Germinal center (tissue), 1 donor: ENCODE measurements at regions not wholly inside any gene's neighbourhood (a gene's known extent, or its start where the extent isn't known, plus 50 kb on each side); places are given as distances from the start of the nearest gene placed in this dataset.
"Not testable (repeated sequence)": the region's sequence is repeated elsewhere in the genome, so short reads cannot be mapped to it uniquely, and the experiment has no call there.

Experiments used
- DNase-seq: peaks from one replicate; pipeline ENCODE4 v3.0.0; 2012; ENCODE audit warnings: mixed read lengths, low spot score

DNA sequence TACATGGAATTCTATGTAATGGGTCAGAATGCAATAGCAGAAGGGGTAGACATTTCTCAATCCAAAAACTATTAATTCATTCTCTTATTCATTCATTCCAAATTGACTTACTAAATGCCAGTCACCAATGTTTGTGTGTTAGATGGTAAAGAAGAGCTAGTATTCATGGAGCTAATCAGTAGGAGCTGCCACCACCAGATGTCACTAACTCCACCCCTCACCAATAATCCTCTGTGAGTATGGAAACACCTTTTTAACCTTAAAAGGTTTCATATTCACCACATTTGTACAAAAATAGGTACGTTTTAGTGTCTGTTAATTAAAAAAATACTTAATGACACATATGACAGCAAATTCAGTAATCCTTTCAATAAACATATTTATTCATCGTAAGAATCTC is 131.8 kb upstream of the PKN2 start:
- no peak for DNase-seq

DNA sequence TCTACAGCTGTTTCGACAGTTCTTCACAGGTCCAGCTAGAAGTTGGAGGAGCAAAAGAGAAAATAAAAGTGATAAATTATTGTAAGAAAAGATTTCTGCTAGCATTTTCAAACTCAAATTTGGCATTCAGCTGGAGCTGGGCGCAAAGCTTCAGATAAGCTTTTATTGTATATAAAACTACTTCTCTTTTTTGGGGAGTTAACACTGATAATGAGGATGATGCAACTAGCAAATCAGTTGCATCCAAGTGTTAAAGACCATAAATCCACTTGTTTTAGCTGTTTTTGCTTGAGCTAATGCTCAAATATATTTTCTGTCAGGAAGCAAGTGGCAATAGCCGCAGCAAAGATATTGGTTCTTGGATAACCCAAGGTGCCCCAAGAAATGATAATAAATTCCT is 127.1 kb upstream of the PKN2 start:
- no peak for DNase-seq

DNA sequence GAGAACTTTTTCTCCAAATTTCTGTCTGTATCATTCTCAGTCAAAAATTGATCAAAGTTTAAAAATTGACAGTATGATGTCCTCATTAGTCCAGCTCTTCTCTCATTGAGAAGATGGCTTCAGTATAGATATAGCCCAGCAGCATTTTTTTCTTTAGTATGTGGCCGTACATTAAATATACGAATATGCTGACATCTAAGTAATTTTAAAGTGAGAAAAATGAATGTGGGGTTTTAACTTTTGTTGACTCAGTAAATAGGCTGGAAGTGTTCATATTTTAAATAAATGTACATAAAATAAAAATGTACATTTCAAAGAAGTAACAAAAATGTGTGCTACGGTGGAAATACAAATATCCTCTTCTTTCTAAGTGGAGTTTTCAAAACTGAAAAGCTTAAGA is 123.5 kb upstream of the PKN2 start:
- no peak for DNase-seq

DNA sequence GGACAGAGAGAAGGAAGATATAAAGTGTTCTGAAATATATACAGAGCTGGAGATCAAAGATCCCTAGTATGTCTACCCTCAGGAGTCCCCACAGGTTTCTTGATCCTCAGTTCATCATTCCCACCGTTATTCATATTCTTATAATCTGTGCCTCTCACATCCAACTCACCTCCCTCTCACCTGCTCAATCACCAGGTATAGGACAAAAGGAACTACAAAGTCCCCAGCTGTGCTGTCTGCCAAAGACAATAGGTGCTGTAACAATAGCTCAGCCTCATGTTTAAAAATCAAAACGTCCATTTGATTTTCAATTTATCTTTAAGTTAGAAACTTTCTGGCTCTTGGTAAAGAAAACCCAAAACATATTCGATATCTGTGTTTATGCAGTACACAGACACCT is 121.1 kb upstream of the PKN2 start:
- no peak for DNase-seq

DNA sequence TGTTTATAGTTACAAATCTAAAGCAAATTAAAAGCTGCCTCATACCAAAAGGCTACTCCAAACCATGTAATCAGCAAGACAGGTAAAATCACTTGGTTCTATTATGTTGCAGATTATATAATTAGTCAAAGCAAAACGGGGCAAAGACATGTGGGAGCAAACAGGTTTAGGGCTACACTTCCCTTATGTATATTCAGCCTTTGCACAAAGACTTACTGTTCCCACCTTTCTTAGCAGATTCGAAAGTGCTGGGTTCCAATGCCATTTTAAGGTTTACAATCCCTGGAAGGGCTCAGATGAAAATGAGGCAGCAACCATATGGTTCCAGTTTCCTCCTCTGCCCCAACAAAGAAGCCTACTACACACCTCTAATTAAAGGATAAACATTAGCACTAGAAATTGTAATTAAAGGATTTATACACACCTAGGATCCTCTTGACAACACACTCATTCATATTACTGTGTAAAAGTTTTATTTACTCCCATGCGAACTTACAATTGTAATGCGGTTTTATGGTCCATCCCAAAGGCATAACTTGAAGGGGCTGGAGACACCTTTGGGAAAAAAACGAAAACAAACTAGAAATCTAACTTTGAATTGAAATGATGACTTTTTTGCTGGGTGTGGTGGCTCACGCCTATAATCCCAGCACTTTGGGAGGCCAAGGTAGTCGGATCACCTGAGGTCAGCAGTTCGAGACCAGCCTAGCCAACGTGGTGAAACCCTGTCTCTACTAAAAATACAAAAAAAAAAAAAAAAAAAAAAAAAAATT is 117.3 kb upstream of the PKN2 start:
- no peak for DNase-seq

- DNase-seq: no peak
These were observed 112.6 kb upstream of the PKN2 start for GRCh38 chr1:88571506-88571905.

DNA sequence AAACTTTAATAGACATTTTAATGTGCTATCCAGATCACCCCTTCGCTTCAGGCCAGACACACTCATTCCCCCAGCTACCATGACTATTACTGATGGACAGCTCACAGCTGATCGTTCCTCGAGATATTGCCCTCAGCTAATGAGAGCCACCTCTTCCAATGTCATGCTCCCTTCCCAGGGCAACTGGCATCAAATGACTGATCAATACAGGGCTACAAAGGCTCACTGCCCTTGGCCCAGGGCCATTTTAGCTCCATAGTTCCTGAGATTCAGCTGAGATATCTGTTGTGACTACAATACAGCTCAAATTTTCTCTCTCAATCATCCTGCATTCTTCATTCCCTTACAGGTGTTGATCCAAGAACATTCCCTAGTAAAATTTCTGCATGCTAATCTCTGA is 104.5 kb upstream of the PKN2 start:
- DNase-seq: no peak

DNA sequence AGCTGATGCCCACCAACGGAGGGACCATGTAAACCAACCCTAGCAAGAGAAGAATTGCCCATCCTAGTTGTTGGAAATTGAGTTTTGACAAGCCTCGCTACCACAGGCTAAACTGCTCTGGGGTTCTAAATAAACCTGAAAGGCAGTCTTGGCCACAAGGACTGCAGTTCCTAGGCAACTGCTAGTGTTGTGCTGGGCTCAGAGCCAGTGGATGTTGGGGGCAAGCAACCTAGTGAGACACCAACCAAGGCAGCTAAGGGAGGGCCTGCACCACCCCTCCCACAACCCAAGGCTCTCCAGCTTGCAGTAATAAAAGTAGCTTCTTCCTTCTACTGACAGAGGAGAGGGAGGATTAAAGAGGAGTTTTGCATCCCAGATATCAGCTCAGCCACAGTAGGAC is 102.4 kb upstream of the PKN2 start:
- no peak for DNase-seq

DNA sequence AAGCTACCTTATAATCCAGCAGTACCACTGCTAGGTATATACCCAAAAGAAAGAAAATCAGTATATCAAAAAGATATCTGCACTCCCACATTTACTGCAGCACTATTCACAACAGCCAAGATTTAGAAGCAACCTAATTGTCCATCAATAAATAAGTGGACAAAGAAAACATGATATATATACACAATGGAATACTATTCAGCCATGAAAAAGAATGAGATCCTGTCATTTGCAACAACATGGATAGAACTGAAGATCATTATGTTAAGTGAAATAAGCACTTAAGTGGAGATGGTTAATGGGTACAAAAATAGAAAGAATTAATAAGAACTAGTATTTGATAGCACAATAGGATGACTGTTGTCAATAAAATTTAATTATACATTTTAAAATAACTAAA is 90.7 kb upstream of the PKN2 start:
- DNase-seq: no peak

GRCh38 chr1:88595355-88596002 is 88.6 kb upstream of the PKN2 start:
- no peak for DNase-seq

DNA sequence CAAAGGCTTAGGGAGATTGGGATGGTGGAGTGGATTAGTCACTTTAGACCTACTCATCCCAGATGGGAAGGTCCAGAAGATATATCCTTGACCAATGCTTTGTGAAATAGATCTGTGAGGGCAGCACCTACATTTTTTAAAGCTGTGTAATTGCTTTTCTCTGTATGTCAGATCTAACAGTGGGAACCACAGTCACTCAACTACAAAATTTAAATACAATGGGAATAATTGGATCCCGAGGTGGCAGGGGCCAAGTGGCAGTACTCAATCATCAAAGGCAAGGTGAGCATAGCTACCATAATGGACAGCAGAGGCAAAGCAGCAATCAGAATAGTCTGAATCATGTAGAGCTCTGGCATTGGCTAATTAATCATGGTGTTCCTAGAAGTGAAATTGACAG is 86.1 kb upstream of the PKN2 start:
- not testable (repeated sequence) for DNase-seq

GRCh38 chr1:88608139-88608943 is 75.7 kb upstream of the PKN2 start:
- peak; percentile 15 for DNase-seq

DNA sequence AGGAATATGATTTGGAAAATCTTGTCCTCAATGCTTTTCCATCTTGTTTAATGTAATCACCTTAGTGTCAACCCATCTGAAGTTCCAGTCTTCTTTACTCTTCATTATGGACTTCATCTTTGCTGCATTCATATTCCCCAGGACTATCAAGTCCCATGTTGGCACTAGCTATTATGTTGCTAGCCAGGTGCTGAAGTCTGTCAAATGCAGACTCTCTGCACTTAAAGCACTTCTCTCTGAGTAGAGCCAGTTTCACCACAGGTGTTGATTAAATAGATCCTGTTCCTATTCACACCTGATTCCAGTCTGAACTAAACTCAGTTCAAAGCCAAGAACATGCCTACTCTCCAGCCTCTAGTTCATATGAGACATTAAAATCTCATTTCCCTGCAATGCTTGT is 75.0 kb upstream of the PKN2 start:
- DNase-seq: no peak

DNA sequence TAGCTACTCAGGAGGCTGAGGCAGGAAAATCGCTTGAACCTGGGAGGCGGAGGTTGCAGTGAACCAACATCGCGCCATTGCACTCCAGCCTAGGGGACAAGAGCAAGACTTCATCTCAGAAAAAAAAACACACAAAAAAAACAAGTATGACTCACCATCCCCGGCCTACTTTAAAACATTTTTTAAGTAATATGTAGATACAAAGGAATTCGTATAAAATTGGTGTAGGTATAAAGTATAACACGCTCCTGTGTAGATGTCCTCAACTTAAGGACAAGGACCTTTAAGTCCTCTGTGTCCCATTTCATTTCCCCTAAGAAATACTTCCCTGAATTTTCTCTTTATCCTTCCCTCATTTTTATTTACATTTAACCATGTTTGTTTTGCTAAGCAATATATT is 73.4 kb upstream of the PKN2 start:
- no peak for DNase-seq

DNA sequence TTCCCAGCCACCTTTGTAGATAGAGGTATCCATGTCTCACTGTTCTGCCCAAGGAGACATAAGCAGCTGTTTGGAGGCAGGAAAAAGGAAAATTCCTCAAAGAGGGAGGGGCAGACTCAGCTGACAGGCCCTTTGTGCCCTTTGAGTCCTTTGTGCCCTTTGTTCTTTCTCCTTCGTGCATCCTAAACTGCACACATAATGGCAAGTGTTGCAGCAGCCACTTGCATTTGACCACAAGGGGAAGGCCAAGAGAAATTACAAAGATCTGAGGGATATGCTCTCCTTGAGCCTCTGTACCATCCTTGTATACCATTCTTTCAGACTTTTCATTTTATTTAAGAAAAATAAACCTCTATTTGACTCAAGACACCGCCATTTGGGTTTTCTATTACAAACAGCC is 71.8 kb upstream of the PKN2 start:
- DNase-seq: no peak

DNA sequence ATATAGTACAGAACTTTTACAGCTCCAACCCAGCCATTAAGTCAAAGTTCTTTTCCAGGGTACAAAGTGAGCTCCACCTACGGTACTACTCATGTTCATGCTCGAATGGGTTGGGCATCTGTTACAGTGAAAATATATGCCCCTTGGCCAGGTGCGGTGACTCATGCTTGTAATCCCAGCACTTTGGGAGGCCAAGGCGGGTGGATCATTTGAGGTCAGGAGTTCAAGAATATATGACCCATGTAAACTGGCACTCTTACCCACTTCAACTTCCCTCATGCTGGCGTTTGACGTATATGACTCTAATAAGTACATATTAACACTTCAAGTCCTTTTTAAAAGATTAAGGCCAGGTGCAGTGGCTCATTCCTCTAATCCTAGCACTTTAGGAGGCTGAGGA is 71.3 kb upstream of the PKN2 start:
- DNase-seq: no peak

- no peak for DNase-seq
These were observed 65.7 kb upstream of the PKN2 start for GRCh38 chr1:88618331-88618730.

GRCh38 chr1:88623101-88623500 is 61.0 kb upstream of the PKN2 start:
- DNase-seq: not testable (repeated sequence)
